NCI-H446 treated with DMSO at 0.1 percent for 48 hours (cell line): ENCODE measurements at regions not wholly inside any gene's neighbourhood (a gene's known extent, or its start where the extent isn't known, plus 50 kb on each side); places are given as distances from the start of the nearest gene placed in this dataset.

Experiments
- DNase-seq: peaks from one replicate; lab custom pipeline; 2025; lab: John Stamatoyannopoulos, UW

GRCh38 chr3:188060840-188061544 lies 93.0 kb upstream of the LPP start:
- no peak for DNase-seq

- no peak for DNase-seq
Measured at GRCh38 chr3:188062216-188062615, 91.7 kb upstream of the LPP start.

DNA sequence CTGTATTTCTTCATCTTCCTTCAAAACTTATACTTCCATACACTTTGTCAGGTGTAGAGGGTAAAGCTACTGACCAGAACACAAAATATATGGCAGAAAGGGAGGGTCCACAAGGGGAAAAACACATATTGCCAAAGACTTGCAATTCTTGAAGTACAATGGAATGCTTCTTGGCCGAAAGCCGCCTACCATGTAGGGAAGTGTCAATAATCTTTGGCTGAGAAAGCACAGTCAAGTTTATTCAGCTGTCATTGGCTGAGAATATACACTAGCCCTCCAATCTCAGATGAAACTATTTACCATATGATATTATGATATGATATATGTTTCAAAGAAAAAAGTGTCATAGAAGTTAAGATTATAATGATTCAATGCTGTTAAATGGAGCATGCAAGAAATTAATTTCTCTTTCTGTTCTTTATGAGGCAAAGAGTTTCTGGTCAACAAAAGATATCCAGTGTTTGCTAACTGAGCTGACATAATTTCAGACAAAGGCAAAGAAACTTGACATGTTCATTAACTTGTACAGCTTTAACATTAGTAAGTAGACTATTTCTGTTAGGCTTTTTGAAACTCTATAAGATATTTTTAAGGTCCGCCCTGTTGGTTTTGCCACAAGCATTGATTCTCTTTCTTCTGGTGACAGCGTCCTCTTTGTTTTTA lies 89.0 kb upstream of the LPP start:
- no peak for DNase-seq

- no peak for DNase-seq
Measured at GRCh38 chr3:188066141-188066540, 87.8 kb upstream of the LPP start.

- DNase-seq = no peak
Measured at GRCh38 chr3:188067932-188068331, 86.0 kb upstream of the LPP start.

- no peak for DNase-seq
Measured at GRCh38 chr3:188068342-188068741, 85.6 kb upstream of the LPP start.

GRCh38 chr3:188071636-188072035 lies 82.3 kb upstream of the LPP start:
- no peak for DNase-seq

DNA sequence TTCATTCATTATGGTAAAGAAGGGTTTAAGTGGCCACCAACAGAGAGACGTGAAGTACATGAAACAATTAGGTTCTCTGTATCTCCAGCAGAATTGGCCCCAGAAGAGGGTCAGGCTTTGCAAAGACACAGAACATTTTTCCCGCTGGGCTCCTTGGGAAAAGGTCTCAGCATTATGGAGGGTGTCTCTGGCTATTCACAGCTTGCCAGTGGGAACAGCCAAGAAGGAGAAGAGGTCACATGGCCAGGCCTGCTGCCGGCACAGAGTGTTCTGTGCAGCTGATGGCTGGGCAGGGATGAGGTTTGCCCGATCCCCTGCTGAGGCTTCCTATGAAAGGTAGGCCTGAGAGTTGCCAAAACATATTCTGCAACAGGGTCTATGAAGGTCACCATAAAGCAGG lies 77.8 kb upstream of the LPP start:
- no peak for DNase-seq

DNA sequence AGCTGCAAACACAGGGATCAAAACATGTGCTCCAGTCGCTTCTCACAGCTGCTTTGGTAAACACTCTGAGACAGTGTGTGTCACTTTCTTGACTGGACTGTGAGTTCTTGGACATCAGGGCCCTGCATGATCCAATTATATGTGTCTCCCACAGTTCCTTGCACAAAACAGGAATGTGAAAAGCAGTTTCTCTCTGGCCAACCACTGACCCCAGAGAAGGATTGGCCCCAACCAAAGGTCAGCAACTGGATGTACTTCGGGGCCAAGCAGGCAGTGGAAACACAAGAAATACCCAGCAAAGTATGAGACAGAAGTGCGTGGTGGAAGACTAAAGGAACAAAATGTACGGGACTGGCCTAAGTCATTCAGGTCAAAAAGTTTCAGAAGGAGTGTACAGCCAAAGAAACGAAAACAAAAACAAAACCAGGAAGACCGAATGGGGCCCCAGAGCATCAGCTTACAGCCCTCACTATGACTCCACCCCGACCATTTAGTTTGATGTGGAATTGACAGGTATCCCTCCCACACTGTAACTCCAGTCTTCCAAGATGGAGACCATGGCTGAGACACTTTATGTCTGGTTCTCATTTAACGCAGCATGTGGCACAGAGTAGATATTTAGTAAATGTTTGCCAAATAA lies 76.7 kb upstream of the LPP start:
- DNase-seq = no peak

DNA sequence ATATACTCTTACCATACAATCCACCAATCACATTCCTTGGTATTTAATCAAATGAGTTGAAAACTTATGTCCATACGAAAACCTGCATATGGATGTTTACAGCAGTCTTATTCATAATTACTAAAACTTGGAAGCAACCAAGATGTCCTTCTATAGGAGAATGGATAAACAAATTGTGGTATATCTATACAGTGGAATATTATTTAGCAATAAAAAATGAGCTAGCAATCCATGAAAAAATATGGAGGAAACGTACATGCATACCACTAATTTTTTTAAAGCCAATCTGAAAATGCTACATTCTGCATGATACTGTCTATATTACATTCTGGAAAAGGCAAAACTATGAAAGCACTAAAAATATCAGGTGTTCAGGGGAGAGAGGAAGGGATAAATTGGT lies 73.9 kb upstream of the LPP start:
- DNase-seq = no peak

- DNase-seq = no peak
Measured at GRCh38 chr3:188082031-188082430, 71.9 kb upstream of the LPP start.

DNA sequence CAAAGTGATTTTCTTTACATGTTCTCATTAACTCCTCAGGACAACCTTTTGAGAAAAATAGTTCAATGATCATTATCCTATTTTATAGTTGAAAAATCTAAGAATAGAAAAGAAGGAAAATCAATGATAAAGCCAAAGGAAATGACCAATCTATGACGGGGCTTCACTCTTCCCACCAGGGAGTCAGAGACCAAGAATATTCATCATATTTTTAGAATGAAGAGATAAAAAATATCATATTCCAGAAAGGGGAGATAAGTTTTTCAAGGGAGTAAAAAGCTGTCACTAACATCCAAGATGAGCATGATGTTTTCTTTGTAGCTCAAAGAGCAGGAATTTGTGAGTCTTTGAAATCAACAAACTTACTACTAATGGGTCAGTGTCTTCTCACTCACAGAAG lies 71.5 kb upstream of the LPP start:
- DNase-seq = no peak

DNA sequence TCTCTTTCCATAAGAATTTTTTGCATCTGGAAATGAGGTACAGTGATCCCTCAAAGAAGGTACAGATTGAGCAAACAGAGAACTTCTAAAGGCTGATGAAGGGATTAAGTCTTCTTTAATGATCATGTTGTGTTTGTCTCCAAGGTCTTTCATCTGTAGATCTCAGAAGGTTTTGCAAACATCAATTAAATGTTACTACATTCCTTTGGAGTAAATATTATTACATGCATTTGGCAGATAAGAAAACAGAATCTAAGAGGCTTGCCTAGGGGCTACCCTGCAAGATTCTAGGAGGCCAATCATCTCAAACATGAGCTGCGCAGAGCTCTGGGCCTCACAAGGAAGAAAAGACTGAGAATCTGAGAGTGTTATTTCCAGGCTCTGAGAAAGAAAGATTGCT lies 70.9 kb upstream of the LPP start:
- DNase-seq = no peak

DNA sequence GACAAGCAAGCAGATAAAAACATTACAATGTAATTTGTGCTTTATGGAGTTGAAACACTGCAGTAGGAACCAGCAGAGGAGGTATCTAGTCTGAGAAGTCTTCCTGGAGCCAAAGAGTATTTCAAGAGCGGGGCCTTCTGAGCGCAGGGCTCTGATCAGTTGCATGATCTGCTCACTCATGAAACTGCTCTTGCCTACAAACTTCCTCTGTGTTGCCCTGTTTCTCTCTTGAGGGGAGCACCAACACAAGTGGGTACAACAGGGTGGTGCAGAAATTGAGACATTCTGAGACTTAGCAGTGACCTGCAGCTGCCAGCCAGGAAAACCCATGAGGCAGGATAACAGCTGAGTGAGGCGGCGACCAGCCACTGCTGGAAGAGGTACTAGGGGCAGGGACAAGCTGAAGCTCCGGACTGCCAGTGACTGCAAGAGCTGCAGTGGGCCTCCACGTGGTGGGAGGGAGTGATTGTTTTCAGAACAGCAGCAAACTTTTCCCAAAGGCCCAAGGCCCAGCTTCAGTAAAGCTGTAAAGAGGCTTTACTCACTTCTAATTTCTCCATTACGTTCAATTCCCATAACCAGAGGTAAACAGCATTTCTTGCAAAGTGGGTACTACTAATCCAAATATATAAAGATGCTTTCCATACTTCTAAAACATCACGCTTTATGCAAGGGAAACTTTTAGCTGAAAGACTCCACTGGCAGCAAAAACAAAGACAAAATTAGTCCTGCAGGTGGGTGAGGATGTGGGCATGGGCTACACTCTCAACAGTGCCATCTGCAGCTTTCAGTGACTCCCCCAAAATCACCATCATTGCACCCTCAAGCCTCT lies 69.0 kb upstream of the LPP start:
- no peak for DNase-seq

- no peak for DNase-seq
Measured at GRCh38 chr3:188085584-188086560, 68.1 kb upstream of the LPP start.

GRCh38 chr3:188088948-188089685 lies 64.8 kb upstream of the LPP start:
- DNase-seq = no peak

GRCh38 chr3:188090620-188091309 lies 63.2 kb upstream of the LPP start:
- DNase-seq = no peak

- DNase-seq = no peak
Measured at GRCh38 chr3:188091746-188092145, 62.2 kb upstream of the LPP start.

DNA sequence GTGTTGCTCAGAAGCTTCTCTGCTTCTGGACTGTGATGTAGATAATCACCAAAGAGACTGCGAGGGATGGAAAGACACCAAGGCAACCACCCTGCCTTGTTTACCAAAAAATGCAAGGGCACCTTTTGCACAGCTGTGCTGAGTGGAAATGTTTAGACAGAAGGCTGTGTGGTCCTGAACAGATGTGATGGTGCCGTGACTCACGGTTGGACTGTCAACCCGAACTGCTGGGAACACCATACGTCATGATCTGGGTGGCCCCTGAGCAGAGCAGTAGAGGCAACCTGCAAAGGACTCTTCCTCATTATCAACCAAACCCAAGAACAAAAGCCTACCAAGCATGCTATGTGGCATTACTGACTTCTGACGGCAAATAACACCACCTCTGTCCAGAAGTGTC lies 61.3 kb upstream of the LPP start:
- no peak for DNase-seq

GRCh38 chr3:188095431-188095830 lies 58.5 kb upstream of the LPP start:
- DNase-seq = no peak
